ENCODE measurements at regions not wholly inside any gene's neighbourhood (a gene's known extent, or its start where the extent isn't known, plus 50 kb on each side); places are given as distances from the start of the nearest gene placed in this dataset.

- Histone ChIP-seq H3K4me2 (ENCODE audit: low read depth, low read length) (no peak overlapping the region), H3K27me3 (ENCODE audit: control insufficient read depth in 1 of 2, insufficient read depth in 2 of 2, low read length in 2 of 2) (no peaks in the 10 kb centered on the region), H3K36me3 (replicated peaks in 1 of 2; ENCODE audit: control insufficient read depth in 1 of 2, insufficient read depth in 2 of 2, low read length in 2 of 2) (no peaks in the 10 kb centered on the region), H3K4me3 (replicated peaks in 1 of 3; ENCODE audit: insufficient read depth in 1 of 3, low read depth in 2 of 3, low read length in 3 of 3) (no peak overlapping the region), H3K9ac (ENCODE audit: insufficient read depth, low read depth, low read length) (no peak overlapping the region), H3K79me2 (ENCODE audit: insufficient read depth, low read length) (no peaks in the 10 kb centered on the region), H3K27ac (ENCODE audit: extremely low read length, insufficient read depth, low read length) (no peak overlapping the region), H2AFZ (ENCODE audit: low read length) (no peak overlapping the region), H3K9me3 (ENCODE audit: low read length) (no peaks in the 10 kb centered on the region), H3K4me1 (ENCODE audit: insufficient read depth, low read length) (no peaks in the 10 kb centered on the region), H4K20me1 (ENCODE audit: insufficient read depth, low read length) (no peaks in the 10 kb centered on the region)
- CTCF ChIA-PET (ENCODE audit: low intra/inter-chr PET ratio, low total read pairs), result no interaction called here
- ATAC-seq, result no peak
- no peak for FAIRE-seq
- BruUV-seq (replicated peaks), result no TSS peak
- in situ Hi-C loops (cut with HindIII; ENCODE audit: extremely low pct_ligation_motif_present, low pct_unique_long_range_greater_than_20kb), result no loop called here
- intact Hi-C loops (cut with micrococcal nuclease; ENCODE audit: unreplicated experiment), result no loop called here
- POLR2A ChIA-PET, result no interaction called here
- no peak for TF ChIP-seq TFAP4 (IDR thresholded peaks at IDR 0.05; ENCODE audit: borderline replicate concordance, low read depth)
- no peak for DNase-seq (ENCODE audit: low spot score)
These were observed 131.9 kb downstream of the ATOH1 start for GRCh38 chr4:93960450-93960849.

- Histone ChIP-seq H3K4me3 (replicated peaks in 1 of 3; ENCODE audit: insufficient read depth in 1 of 3, low read depth in 2 of 3, low read length in 3 of 3) (no peak overlapping the region), H3K79me2 (ENCODE audit: insufficient read depth, low read length) (no peaks in the 10 kb centered on the region), H4K20me1 (ENCODE audit: insufficient read depth, low read length) (no peaks in the 10 kb centered on the region), H2AFZ (ENCODE audit: low read length) (no peak overlapping the region), H3K9me3 (ENCODE audit: low read length) (no peaks in the 10 kb centered on the region), H3K27me3 (ENCODE audit: control insufficient read depth in 1 of 2, insufficient read depth in 2 of 2, low read length in 2 of 2) (no peaks in the 10 kb centered on the region), H3K36me3 (replicated peaks in 1 of 2; ENCODE audit: control insufficient read depth in 1 of 2, insufficient read depth in 2 of 2, low read length in 2 of 2) (no peaks in the 10 kb centered on the region), H3K4me1 (ENCODE audit: insufficient read depth, low read length) (no peaks in the 10 kb centered on the region), H3K4me2 (ENCODE audit: low read depth, low read length) (no peak overlapping the region), H3K9ac (ENCODE audit: insufficient read depth, low read depth, low read length) (no peak overlapping the region), H3K27ac (ENCODE audit: extremely low read length, insufficient read depth, low read length) (no peak overlapping the region)
- ATAC-seq (no peak), FAIRE-seq (no peak), DNase-seq (ENCODE audit: low spot score) (no peak)
- intact Hi-C loops (cut with micrococcal nuclease; ENCODE audit: unreplicated experiment), result no loop called here
- no TSS peak for BruUV-seq (replicated peaks)
- WGBS (ENCODE audit: low lambda C conversion rate), result 0% methylated on average over 3 of the region's 3 CpGs
- CTCF ChIA-PET (ENCODE audit: low intra/inter-chr PET ratio, low total read pairs), result no interaction called here
- POLR2A ChIA-PET, result no interaction called here
- in situ Hi-C loops (cut with HindIII; ENCODE audit: extremely low pct_ligation_motif_present, low pct_unique_long_range_greater_than_20kb), result no loop called here
- no peak for TF ChIP-seq NR2F2 (IDR thresholded peaks at IDR 0.05; ENCODE audit: borderline replicate concordance, low read depth)
- no peak for TF ChIP-seq U2AF2 (IDR thresholded peaks at IDR 0.05; ENCODE audit: low read depth, low read length)
- no peak for TF ChIP-seq NR0B2 (CRISPR knock-in tag; IDR thresholded peaks at IDR 0.05)
- no peak for TF ChIP-seq ZNF280D (CRISPR knock-in tag; IDR thresholded peaks at IDR 0.05)
- no peak for TF ChIP-seq E2F2 (CRISPR knock-in tag; IDR thresholded peaks at IDR 0.05; ENCODE audit: borderline replicate concordance)
- TF ChIP-seq DDIT3 (CRISPR knock-in tag; IDR thresholded peaks at IDR 0.05), result no peak
- no peak for TF ChIP-seq ZNF615 (CRISPR knock-in tag; IDR thresholded peaks at IDR 0.05; ENCODE audit: borderline replicate concordance)
- no peak for TF ChIP-seq ZNF7 (CRISPR knock-in tag; IDR thresholded peaks at IDR 0.05)
- TF ChIP-seq FOXC1 (CRISPR knock-in tag; IDR thresholded peaks at IDR 0.05; ENCODE audit: borderline replicate concordance), result no peak
- TF ChIP-seq POGZ (CRISPR knock-in tag; IDR thresholded peaks at IDR 0.05), result no peak
- TF ChIP-seq ZBTB26 (CRISPR knock-in tag; IDR thresholded peaks at IDR 0.05; ENCODE audit: borderline replicate concordance), result no peak
These were observed 132.4 kb downstream of the ATOH1 start for GRCh38 chr4:93960916-93961315.

Measured in HepG2 (cell line).